ENCODE measurements at regions not wholly inside any gene's neighbourhood (a gene's known extent, or its start where the extent isn't known, plus 50 kb on each side); places are given as distances from the start of the nearest gene placed in this dataset.

- DNase-seq = no peak
These were observed 136.5 kb downstream of the DSEL start for GRCh38 chr18:67379981-67380380.

- DNase-seq = no peak
These were observed 140.1 kb downstream of the DSEL start for GRCh38 chr18:67376372-67376771.

- no peak for DNase-seq
These were observed 142.9 kb downstream of the DSEL start for GRCh38 chr18:67373636-67374035.

- no peak for DNase-seq
These were observed 149.0 kb downstream of the DSEL start for GRCh38 chr18:67367540-67367939.

GRCh38 chr18:67363694-67364093, 152.8 kb downstream of the DSEL start:
- DNase-seq = no peak

- DNase-seq = no peak
These were observed 153.6 kb downstream of the DSEL start for GRCh38 chr18:67362906-67363305.

GRCh38 chr18:67359873-67360838, 156.4 kb downstream of the DSEL start:
- peak; percentile 63 for DNase-seq

GRCh38 chr18:67358947-67359346, 157.6 kb downstream of the DSEL start:
- no peak for DNase-seq

- no peak for DNase-seq
These were observed 161.8 kb downstream of the DSEL start for GRCh38 chr18:67354692-67355091.

- no peak for DNase-seq
These were observed 162.4 kb downstream of the DSEL start for GRCh38 chr18:67354091-67354490.

- DNase-seq = no peak
These were observed 169.1 kb downstream of the DSEL start for GRCh38 chr18:67347438-67347837.

GRCh38 chr18:67342159-67342558, 174.4 kb downstream of the DSEL start:
- no peak for DNase-seq

- DNase-seq = no peak
These were observed 178.8 kb downstream of the DSEL start for GRCh38 chr18:67337696-67338095.

GRCh38 chr18:67331857-67332256, 184.7 kb downstream of the DSEL start:
- DNase-seq = no peak

- no peak for DNase-seq
These were observed 197.4 kb downstream of the DSEL start for GRCh38 chr18:67319109-67319508.

- DNase-seq = no peak
These were observed 197.9 kb downstream of the DSEL start for GRCh38 chr18:67318651-67319050.

GRCh38 chr18:67310826-67311225, 205.7 kb downstream of the DSEL start:
- DNase-seq = no peak

GRCh38 chr18:67308819-67309218, 207.7 kb downstream of the DSEL start:
- no peak for DNase-seq

GRCh38 chr18:67305466-67305865, 211.1 kb downstream of the DSEL start:
- no peak for DNase-seq

GRCh38 chr18:67302043-67302442, 214.5 kb downstream of the DSEL start:
- DNase-seq = no peak

- DNase-seq = no peak
These were observed 214.9 kb downstream of the DSEL start for GRCh38 chr18:67301592-67301991.

GRCh38 chr18:67300498-67300897, 216.0 kb downstream of the DSEL start:
- no peak for DNase-seq

- no peak for DNase-seq
These were observed 223.7 kb downstream of the DSEL start for GRCh38 chr18:67292814-67293213.

- no peak for DNase-seq
These were observed 226.1 kb downstream of the DSEL start for GRCh38 chr18:67290421-67290820.

- DNase-seq = no peak
These were observed 230.9 kb downstream of the DSEL start for GRCh38 chr18:67285583-67285982.
